Effector memory CD8-positive, alpha-beta T cell (primary cell): ENCODE measurements at regions not wholly inside any gene's neighbourhood (a gene's known extent, or its start where the extent isn't known, plus 50 kb on each side); places are given as distances from the start of the nearest gene placed in this dataset.

Experiments
- ATAC-seq: fragments of 150-1000 bp; cut with Tn5 transposase; replicated peaks from 2 replicates; pipeline ENCODE4 v1.10.0; 2021; ENCODE audit warnings: mild to moderate bottlenecking, moderate library complexity
- DNase-seq, 3 experiments: peaks; one replicate each; pipeline ENCODE4 v3.0.0; 2021
- H3K27ac Mint-ChIP-seq, 2 donors: one replicate each; pipeline ENCODE4 v1.8.0; 2022; ENCODE audit warnings: mild to moderate bottlenecking in 2 of 2, mixed read lengths in 2 of 2, moderate library complexity in 2 of 2
- H3K27me3 Mint-ChIP-seq, 2 donors: one replicate each; pipeline ENCODE4 v1.8.0; 2022; ENCODE audit warnings: mixed read lengths in 2 of 2
- H3K36me3 Mint-ChIP-seq: one replicate; pipeline ENCODE4 v1.8.0; 2022; ENCODE audit warnings: mild to moderate bottlenecking, moderate library complexity, mixed read lengths; ENCODE audit not compliant: insufficient read depth
- H3K4me1 Mint-ChIP-seq, 2 donors: one replicate each; pipeline ENCODE4 v1.8.0; 2022; ENCODE audit warnings: low read depth in 2 of 2, mixed read lengths in 2 of 2
- H3K4me3 Mint-ChIP-seq, 2 donors: one replicate each; pipeline ENCODE4 v1.8.0; 2022; ENCODE audit warnings: mild to moderate bottlenecking in 2 of 2, mixed read lengths in 2 of 2, moderate library complexity in 2 of 2
- H3K9me3 Mint-ChIP-seq, 2 donors: one replicate each; pipeline ENCODE4 v1.8.0; 2022; ENCODE audit warnings: mixed read lengths in 2 of 2

DNA sequence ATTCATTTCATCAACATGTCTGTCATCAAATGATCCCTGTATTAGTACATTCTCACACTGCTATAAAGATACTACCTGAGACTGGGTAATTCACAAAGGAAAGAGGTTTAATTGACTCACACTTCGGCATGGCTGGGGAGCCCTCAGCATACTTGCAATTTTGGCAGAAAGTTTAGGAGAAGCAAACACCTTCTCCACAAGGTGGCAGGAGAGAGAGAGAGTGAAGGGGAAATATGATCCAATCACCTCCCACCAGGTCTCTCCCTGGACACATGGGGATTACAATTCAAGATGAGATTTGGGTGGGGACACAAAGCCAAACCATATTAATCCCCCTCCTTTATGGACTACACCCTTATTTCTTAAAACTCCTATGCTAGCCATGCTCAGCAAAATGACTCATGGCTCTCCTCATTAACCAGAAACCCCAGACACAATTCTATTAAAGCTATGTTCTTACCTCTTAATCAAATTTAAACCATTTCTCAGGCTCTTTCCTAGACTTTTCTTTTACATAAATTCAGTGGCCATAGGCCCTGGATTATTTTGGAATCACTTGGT is 932.3 kb downstream of the FLRT2 start:
- no peaks in the 10 kb centered on the region for H3K4me1 Mint-ChIP-seq
- ATAC-seq (peak; percentile 56), DNase-seq (peak in 2 of 3 experiments; percentile 7 to 16)
- no peak overlapping the region for H3K27ac Mint-ChIP-seq
- no peaks in the 10 kb centered on the region for H3K27me3 Mint-ChIP-seq
- H3K4me3 Mint-ChIP-seq: no peak overlapping the region
- no peaks in the 10 kb centered on the region for H3K36me3 Mint-ChIP-seq
- H3K9me3 Mint-ChIP-seq: peaks cover 0 to 11% of the 10 kb centered on the region in 2 donors

DNA sequence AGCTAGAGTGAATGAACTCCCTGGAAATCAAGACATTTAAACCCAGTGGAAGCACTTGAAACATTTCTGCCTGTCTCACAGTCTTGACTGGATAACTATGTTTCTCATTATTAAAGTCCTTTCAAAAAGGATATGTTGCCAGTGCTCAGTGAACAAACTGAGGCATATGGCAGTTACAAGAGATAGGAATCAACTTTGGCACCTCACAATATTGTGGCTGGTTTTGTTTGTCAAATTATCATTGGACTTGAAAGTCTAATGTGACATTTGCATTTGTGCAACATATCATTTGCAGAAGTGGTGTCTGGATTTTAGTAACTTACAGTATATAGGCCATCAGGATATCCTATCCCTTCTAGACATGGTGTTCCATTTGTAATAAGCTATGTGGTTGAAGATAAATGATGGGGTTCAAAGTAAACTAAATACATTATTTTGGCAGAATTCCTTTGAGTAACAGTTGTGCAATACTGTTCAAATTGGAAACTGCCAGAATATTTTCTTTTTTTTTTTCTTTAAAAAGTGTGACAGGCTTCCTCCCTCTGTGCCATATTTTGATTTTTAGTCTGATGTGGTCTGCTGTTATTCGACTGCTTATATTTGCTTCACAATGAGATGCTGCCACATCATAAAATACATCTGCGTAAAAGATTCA is 927.7 kb downstream of the FLRT2 start:
- no peak for DNase-seq
- Mint-ChIP-seq H3K36me3 (no peaks in the 10 kb centered on the region), H3K9me3 (peaks cover 0 to 9% of the 10 kb centered on the region in 2 donors), H3K4me3 (no peak overlapping the region), H3K27me3 (no peaks in the 10 kb centered on the region), H3K27ac (no peak overlapping the region), H3K4me1 (no peaks in the 10 kb centered on the region)
- no peak for ATAC-seq

DNA sequence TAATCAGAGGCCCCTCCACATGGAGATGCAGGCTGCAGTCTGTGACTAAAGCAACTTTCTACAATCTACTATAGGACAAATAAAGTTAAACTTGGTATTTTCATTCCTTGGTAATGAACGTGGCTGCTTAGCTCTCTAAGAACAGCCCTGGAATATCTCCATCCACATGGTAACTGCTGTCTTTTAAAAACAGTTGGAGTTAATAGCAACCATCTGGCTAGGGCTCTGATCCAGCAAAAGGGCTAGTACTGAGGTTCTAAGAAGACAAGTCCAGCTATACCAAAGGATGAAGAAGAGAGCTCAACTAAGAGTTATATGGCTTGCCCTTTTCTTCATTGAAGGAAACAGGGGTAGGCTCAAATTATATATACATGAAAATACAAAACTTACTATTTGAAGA is 920.1 kb downstream of the FLRT2 start:
- Mint-ChIP-seq H3K4me1 (no peaks in the 10 kb centered on the region), H3K9me3 (peaks cover 0 to 9% of the 10 kb centered on the region in 2 donors), H3K36me3 (no peaks in the 10 kb centered on the region), H3K27ac (no peak overlapping the region), H3K4me3 (no peak overlapping the region), H3K27me3 (no peaks in the 10 kb centered on the region)
- DNase-seq (no peak), ATAC-seq (no peak)

DNA sequence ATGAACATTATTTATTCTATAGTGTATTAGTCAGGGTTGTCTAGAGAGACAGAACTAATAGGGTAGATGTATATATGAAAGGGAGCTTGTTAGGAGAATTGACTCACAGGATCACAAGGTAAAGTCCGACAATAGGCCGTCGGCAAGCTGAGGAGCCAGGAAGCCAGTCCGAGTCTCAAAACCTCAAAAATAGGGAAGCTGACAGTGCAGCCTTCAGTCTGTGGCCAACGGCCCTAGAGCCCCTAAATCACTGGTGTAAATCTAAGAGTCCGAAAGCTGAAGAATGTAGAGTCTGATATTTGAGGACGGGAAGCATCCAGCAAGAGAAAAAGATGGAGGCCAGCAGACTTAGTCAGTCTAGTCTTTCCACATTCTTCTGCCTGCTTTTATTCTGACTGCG is 912.2 kb downstream of the FLRT2 start:
- no peak for ATAC-seq
- H3K27me3 Mint-ChIP-seq: no peaks in the 10 kb centered on the region
- H3K36me3 Mint-ChIP-seq: no peaks in the 10 kb centered on the region
- H3K4me3 Mint-ChIP-seq: no peak overlapping the region
- no peaks in the 10 kb centered on the region for H3K9me3 Mint-ChIP-seq
- H3K4me1 Mint-ChIP-seq: no peaks in the 10 kb centered on the region
- H3K27ac Mint-ChIP-seq: no peak overlapping the region
- DNase-seq: no peak

DNA sequence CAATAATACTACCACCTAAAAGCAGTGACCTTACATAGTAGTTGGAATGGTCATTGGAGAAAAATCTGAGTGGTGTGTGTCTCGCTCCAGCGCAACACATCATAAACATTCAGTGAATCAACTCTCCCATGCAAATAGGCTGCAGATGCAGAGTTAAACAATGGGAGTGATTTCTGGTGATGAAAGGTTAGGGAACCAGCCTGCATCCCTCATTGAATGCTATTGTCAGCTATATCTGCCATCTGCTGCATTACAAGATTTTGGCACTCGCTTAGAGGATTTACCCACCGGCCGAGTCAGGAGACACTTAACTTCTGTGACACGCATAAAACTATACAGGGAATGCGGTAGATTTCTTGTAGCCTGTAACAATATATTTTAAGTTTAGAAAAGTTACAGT is 900.9 kb downstream of the FLRT2 start:
- Mint-ChIP-seq H3K9me3 (peaks cover 2 to 8% of the 10 kb centered on the region in 2 donors), H3K27ac (no peak overlapping the region), H3K27me3 (no peaks in the 10 kb centered on the region), H3K4me1 (peaks cover 0 to 3% of the 10 kb centered on the region in 2 donors), H3K36me3 (no peaks in the 10 kb centered on the region), H3K4me3 (no peak overlapping the region)
- ATAC-seq: no peak
- no peak for DNase-seq

DNA sequence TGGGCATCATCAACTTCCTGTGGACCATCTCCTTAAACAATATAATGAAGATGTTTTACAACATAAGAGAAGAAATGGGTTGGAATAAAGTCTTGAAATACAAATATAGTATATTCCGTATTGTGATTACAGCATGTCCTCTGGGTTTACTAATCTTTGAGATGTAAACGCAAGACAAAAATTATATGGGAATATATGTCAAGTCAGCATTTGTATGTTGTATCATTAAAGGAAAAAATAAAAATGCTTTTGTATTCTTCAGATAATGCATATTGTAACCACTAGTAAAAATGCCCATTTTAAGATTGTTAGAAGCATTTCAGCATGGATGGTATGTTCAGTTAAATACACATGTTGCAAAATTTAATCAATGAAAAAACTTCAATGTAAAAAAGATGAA is 893.3 kb downstream of the FLRT2 start:
- no peak for ATAC-seq
- H3K9me3 Mint-ChIP-seq: no peaks in the 10 kb centered on the region

DNA sequence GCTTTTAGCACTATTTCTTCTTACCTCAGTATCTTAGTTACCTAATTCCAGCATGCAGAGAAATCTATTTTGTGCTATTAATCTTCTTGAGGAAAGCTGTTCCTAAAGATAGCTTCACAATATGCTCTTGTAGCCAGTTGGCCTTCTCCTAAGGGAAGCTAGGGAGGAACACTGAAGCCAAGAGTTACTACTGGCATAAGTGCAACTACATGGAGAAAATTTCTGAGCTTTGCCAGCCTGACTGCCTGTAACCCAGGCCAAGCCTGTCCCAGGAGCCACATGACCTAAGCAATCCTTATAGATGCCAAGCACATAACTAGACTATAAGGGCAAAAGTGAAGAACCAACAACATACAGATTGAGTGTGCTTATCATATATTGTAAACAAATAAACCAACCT is 890.2 kb downstream of the FLRT2 start:
- no peaks in the 10 kb centered on the region for H3K27me3 Mint-ChIP-seq
- no peaks in the 10 kb centered on the region for H3K4me1 Mint-ChIP-seq
- H3K36me3 Mint-ChIP-seq: no peaks in the 10 kb centered on the region
- H3K9me3 Mint-ChIP-seq: peaks cover 0 to 2% of the 10 kb centered on the region in 2 donors
- H3K27ac Mint-ChIP-seq: no peak overlapping the region
- DNase-seq (no peak), ATAC-seq (no peak)
- H3K4me3 Mint-ChIP-seq: no peak overlapping the region

More for the DNA sequence above, 893.3 kb downstream of the FLRT2 start:
- Mint-ChIP-seq H3K4me3 (no peak overlapping the region), H3K27ac (no peak overlapping the region), H3K36me3 (no peaks in the 10 kb centered on the region), H3K27me3 (no peaks in the 10 kb centered on the region), H3K4me1 (no peaks in the 10 kb centered on the region)
- DNase-seq: no peak

DNA sequence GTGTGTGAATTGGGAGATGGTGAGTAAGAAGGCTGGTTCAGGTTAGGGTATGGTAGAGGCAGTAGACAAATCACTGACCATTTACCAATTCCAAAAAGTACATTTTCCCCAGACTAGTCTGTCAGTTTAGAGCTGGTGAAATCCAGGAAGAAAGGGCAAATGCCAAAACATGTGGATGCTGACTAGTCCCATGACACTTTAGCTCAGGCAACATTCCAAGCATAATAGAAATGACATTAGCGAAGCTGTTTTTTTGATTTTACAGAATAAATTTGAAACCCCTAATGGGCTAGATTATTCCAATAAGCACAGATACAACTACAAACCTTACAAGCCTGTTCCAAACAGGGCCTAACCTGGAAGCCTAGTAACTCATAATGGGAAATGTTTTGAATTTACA is 884.2 kb downstream of the FLRT2 start:
- peaks cover 0 to 12% of the 10 kb centered on the region in 2 donors for H3K9me3 Mint-ChIP-seq
- no peaks in the 10 kb centered on the region for H3K36me3 Mint-ChIP-seq
- ATAC-seq (no peak), DNase-seq (no peak)
- no peaks in the 10 kb centered on the region for H3K27me3 Mint-ChIP-seq
- no peak overlapping the region for H3K27ac Mint-ChIP-seq
- H3K4me3 Mint-ChIP-seq: no peak overlapping the region
- H3K4me1 Mint-ChIP-seq: no peaks in the 10 kb centered on the region

DNA sequence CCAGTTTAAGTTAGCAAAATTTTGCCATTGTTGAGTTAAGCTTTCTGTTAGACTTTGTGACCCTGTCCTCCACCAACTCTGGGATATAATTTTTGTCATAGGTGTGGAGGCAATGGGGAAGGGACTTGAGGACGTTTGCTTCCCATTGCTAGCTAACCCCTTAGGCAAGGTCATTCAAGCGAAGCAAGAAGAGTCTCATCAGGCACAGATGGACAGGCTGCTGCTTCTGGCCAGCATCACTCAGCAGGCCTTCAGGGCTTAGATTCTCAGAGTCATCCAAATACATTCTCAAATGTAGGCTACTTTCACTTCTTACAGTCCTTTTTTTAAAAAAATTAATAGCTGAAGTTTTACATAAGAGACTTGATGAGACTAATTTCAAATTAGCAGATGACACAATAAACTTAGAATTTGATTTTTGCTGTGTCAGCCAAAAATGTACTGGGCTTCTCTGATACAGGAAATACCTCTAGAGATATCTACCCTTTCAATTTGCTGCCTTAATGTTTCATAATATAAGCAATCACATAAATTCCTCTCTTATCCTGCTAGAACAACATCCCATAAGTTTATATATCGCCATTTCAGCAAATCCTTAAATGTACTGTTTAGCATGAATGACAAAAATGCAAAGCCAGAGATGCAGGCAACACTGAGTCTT is 875.2 kb downstream of the FLRT2 start:
- no peak overlapping the region for H3K4me3 Mint-ChIP-seq
- H3K27me3 Mint-ChIP-seq: no peaks in the 10 kb centered on the region
- H3K4me1 Mint-ChIP-seq: no peaks in the 10 kb centered on the region
- H3K36me3 Mint-ChIP-seq: peaks cover 3% of the 10 kb centered on the region
- no peak overlapping the region for H3K27ac Mint-ChIP-seq
- H3K9me3 Mint-ChIP-seq: peaks cover 0 to 2% of the 10 kb centered on the region in 2 donors
- ATAC-seq (no peak), DNase-seq (no peak)

DNA sequence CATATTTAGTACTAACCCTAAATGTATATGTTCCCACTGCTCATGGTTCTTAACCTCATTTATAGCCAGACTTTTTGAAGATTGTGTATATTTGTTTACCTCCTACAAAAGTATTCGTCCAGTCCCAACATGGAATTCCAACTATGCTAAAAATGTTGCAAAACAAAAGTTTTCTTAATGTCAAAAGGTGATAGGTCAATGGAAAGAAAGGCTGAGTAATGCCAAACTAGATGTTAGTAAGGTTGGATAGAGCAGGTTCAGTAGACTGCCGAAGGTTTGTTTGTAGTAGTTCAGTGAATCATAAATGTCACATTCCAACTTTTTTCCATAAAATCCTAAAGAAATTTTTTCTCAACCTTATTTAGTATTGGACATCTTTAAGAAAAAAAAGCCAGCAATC is 874.5 kb downstream of the FLRT2 start:
- no peak overlapping the region for H3K27ac Mint-ChIP-seq
- no peak overlapping the region for H3K4me3 Mint-ChIP-seq
- H3K9me3 Mint-ChIP-seq: peaks cover 0 to 2% of the 10 kb centered on the region in 2 donors
- ATAC-seq (no peak), DNase-seq (no peak)
- H3K36me3 Mint-ChIP-seq: peaks cover 3% of the 10 kb centered on the region
- H3K27me3 Mint-ChIP-seq: no peaks in the 10 kb centered on the region
- H3K4me1 Mint-ChIP-seq: no peaks in the 10 kb centered on the region

DNA sequence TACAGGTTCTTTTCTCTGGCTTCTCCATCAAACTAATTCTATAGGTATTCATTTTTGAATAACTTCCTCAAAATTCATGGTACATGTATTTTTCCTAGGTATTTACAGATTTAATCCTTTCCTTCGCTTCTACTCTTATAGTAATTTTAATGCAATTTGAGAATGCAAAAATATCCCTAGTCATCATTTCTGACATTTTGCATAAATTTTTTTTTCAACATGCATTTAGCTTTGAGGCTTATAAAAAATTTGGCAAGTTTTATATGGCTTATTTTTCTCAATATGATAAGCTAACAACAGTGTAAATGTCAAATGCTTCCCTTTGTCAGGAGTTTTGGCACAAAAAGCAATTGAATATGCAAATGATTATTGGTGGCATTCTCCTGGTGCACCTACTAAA is 872.6 kb downstream of the FLRT2 start:
- no peak for DNase-seq
- H3K27ac Mint-ChIP-seq: no peak overlapping the region
- H3K27me3 Mint-ChIP-seq: no peaks in the 10 kb centered on the region
- peaks cover 3% of the 10 kb centered on the region for H3K36me3 Mint-ChIP-seq
- no peaks in the 10 kb centered on the region for H3K4me1 Mint-ChIP-seq
- no peak overlapping the region for H3K4me3 Mint-ChIP-seq
- no peak for ATAC-seq
- H3K9me3 Mint-ChIP-seq: peaks cover 0 to 2% of the 10 kb centered on the region in 2 donors

DNA sequence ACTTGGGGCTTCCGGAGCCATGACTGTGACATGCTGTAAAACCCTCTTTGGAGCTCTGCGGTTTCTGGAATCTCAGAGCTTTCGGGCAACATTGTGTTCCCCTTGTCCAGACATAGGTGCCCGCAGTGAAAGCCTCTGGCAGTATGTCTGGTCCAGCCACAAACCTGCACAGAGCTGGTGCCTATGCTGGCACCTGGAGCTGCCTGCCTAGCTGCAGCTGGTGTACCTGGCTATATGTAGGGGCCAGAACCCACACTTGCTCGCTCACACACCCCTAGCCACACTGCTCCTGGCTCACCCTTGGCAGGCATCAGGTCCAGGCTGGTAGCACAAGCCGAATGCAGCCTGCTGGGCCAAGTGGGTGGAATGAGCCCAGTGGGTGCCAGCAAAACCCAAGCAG is 861.1 kb downstream of the FLRT2 start:
- ATAC-seq (no peak), DNase-seq (no peak)
- Mint-ChIP-seq H3K36me3 (no peaks in the 10 kb centered on the region), H3K27ac (no peak overlapping the region), H3K27me3 (no peaks in the 10 kb centered on the region), H3K9me3 (no peaks in the 10 kb centered on the region), H3K4me1 (no peaks in the 10 kb centered on the region), H3K4me3 (no peak overlapping the region)

DNA sequence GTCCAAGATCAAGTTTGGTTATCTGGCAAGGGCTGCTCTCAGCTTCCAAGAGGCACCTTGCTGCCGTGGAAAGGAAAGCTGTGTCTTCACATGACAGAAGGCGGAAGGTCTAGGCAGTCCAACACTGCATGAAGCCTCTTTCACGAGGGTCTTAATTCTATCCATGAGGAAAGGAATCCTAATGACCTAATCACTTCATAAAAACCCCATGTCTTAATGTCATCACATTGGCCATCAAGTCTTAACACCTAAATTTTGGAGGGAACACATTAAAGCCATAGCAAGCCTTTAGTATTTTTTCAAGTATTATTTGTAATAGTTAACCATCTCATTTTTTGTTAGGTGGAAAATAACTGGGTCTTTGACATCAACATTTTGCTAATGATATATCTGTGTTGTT is 858.3 kb downstream of the FLRT2 start:
- no peak overlapping the region for H3K27ac Mint-ChIP-seq
- no peaks in the 10 kb centered on the region for H3K36me3 Mint-ChIP-seq
- no peaks in the 10 kb centered on the region for H3K9me3 Mint-ChIP-seq
- DNase-seq (no peak), ATAC-seq (no peak)
- H3K4me1 Mint-ChIP-seq: no peaks in the 10 kb centered on the region
- no peaks in the 10 kb centered on the region for H3K27me3 Mint-ChIP-seq
- no peak overlapping the region for H3K4me3 Mint-ChIP-seq

DNA sequence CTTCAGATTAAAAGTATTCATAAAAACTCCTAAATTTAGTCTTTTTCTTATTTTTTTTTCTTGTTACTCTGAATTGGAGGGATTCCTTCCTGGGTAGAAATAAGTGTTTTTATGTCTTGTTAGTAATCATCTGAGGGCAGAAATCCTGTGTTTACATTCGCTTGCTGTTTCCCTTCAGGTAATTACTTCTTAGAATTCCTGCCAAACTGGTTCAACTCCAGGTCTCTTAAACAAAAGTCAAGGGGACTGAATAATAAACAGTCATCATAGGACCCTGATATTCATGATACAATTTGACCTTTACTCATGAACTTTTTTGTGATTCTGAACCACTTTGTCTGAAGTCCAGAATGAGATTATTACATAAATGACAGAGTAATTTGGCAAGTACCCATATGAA is 843.9 kb downstream of the FLRT2 start:
- H3K27me3 Mint-ChIP-seq: no peaks in the 10 kb centered on the region
- no peak overlapping the region for H3K4me3 Mint-ChIP-seq
- no peaks in the 10 kb centered on the region for H3K36me3 Mint-ChIP-seq
- no peak overlapping the region for H3K27ac Mint-ChIP-seq
- no peaks in the 10 kb centered on the region for H3K4me1 Mint-ChIP-seq
- no peak for DNase-seq
- peaks cover 7% of the 10 kb centered on the region in 2 donors for H3K9me3 Mint-ChIP-seq
- ATAC-seq: no peak
